HG03521 (cell line): ENCODE measurements at regions not wholly inside any gene's neighbourhood (a gene's known extent, or its start where the extent isn't known, plus 50 kb on each side); places are given as distances from the start of the nearest gene placed in this dataset.

Experiments used
- ATAC-seq: cut with Tn5 transposase; IDR thresholded peaks from one replicate; pipeline ENCODE4 v1.9.1; 2021; ENCODE audit warnings: mild to moderate bottlenecking, moderate library complexity; ENCODE audit not compliant: unreplicated experiment

- no peak for ATAC-seq
Observed at GRCh38 chr14:65794674-65795279, 382.2 kb downstream of the FUT8 start.

GRCh38 chr14:65798216-65798615 is 385.7 kb downstream of the FUT8 start:
- ATAC-seq = no peak

- ATAC-seq = no peak
Observed at GRCh38 chr14:65800694-65801093, 388.2 kb downstream of the FUT8 start.

- no peak for ATAC-seq
Observed at GRCh38 chr14:65802196-65802595, 389.7 kb downstream of the FUT8 start.

- ATAC-seq = no peak
Observed at GRCh38 chr14:65803885-65804284, 391.4 kb downstream of the FUT8 start.

DNA sequence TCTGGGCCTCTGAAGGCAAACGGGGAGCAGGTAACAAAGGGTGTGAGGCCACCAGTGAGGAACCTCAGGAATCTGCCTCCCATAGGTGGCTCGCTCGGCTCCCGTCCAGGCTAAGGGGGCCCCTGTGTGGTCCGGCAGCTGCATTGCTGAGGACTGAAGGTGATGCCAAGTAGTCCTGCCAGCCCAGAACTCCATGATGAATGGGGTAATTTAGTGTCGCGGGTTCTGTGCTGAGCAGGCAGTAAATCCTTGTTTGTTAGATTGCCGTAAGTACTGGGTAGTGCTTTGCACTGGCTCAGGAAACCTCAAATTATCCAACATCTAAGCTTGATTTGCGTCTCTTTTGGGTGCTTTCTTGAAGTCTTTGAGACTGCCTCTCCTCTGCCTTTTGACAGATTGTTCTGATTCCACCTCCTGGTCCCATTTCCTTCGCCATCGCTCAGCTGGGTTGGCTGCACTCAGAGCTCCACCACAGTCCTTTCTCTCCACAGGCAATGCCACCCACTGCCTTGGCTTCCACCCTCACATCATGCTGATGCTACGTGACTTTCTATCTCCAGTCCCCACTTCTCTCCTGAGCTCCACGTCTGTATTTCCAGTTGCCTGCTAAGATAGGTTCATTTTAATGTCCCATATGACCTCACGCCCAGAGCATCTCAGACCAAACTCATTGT is 392.0 kb downstream of the FUT8 start:
- ATAC-seq = no peak

- ATAC-seq = no peak
Observed at GRCh38 chr14:65805113-65805473, 392.6 kb downstream of the FUT8 start.

- ATAC-seq = no peak
Observed at GRCh38 chr14:65808390-65808789, 395.9 kb downstream of the FUT8 start.

DNA sequence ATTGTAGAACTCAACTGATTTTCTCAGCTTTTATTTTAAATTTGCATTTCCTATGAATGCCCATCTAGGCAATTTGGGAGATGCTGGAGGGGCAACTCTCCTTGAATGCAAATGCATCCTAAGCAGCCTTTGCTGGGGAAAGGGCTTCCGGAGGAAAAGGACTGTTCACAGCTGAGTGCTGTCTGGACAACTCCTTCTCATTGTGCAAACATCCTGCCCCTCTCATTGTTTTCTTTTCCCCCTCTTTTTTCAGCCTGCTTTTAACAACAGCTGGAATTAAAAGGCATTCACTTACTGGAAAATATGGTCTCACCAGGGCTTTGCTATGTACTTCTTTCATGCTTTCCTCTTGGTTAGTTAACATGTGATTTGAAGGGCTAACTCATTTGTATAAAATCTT is 397.8 kb downstream of the FUT8 start:
- ATAC-seq = no peak

DNA sequence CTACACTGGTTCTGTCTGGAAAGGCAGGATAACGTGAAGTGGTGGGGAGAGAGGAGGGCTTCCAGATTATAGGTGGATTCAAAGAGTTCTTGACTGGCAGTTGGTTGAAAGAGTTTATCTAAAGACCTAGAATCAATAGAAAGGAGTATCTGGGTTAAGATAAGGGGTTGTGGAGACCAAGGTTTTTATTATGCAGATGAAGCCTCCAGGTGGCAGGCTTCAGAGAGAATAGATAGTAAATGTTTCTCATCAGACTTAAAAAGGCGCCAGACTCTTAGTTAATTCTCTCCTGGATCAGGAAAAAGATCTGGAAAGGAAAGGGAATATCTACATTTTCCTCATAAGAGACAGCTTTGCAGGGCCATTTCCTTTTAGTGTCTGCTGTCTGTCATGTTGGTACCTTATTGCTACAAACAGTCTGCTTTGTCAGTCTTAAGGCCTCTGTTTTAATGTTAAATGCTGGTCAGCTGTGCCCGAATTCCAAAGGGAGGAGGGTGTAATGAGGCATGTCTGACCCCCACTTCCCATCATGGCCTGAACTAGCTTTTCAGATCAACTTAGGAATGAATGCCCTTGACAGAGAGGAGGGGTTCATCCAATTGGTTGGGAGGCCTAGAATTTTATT is 401.3 kb downstream of the FUT8 start:
- ATAC-seq = no peak

DNA sequence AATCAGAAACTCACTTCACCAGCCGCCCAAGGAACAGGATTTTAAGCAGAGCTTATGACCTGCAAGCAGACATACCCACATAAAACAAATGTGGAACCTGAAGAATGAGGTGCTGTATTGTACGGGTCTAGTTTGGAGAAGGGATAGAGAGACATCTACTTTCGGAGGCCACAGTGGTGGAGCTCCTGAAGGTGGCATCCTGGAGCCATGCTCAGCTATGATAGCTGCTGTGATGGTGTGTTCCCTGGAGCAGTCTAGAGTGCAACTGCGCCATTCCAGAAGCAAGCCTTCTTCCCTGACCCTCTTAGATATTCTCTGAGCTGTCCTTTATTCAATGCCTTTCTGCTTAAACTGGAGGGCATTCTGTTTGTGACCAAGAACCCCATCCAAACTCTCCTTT is 402.6 kb downstream of the FUT8 start:
- no peak for ATAC-seq

DNA sequence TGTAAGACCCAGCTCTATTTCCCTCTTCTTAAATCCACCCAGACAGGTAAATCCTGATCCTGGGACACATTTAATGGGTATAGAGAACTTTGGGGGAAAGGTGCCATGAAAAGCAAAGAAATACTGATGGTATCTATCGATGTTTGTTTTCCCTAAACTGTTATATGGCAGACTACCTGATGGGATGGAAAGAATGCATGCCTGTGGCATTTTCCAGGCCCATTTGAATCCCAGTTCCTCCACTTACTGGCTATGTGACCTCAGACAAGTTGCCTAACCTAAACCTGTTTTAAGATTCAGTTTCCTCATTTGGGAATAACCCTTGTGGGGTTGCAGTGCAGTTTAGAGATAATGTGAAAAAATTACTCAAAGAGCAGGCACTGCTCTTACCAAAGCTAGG is 404.5 kb downstream of the FUT8 start:
- no peak for ATAC-seq

DNA sequence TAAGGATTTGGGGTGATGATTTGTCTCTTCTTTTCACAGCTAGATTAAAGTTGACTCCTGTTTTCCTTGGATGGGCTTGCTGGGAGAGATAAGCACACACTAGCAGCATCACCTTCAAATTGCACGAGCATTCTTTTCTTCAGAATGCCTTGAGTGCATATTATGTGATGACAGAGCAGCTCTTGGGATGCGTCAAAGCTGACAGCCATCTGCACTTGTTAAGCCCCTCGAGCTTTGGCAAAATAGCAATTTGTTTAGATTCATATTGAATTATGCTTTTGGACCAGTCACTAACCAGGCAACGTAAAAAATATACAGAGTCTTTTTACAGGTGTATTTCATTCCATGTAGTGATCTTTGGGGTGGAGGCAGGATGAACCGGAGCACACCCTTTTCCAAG is 407.0 kb downstream of the FUT8 start:
- no peak for ATAC-seq

GRCh38 chr14:65821224-65821753 is 408.8 kb downstream of the FUT8 start:
- ATAC-seq = no peak

- peak; percentile 72 for ATAC-seq
Observed at GRCh38 chr14:65824285-65824977, 411.9 kb downstream of the FUT8 start.

DNA sequence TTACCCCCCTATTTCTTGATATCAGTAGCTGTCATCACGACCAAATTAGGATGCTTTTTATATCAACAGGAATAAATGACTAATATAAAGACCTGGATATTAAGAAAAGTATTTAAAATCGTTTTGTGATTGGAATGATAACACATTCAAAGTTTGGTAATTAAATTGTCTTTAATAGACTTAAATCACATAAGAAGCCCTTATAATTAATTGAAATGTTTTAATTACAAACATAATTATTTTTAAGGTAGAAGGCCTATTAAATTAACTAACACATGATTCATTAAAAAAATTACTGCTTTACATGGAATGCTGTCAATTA is 412.4 kb downstream of the FUT8 start:
- no peak for ATAC-seq

GRCh38 chr14:65826946-65827345 is 414.4 kb downstream of the FUT8 start:
- ATAC-seq = no peak

DNA sequence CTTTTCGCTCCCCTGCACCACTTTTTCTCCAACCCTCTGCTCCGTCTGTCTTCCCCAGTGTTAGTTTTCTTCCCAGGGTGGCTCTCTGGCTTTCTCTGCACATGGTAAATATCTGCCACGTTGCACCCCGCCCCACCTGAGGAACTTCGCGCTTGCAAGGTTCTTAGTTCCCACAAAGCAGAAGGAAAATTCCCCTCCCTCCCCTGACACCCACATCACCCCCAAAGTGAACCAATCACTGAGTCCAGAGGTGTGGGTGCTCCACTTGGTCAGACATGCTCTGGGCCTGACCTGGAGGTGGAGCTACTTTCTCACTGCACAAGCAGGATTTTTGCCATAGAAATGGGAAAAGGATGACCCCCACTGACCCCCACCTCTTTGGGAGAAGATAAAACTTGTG is 415.0 kb downstream of the FUT8 start:
- ATAC-seq = no peak

- ATAC-seq = no peak
Observed at GRCh38 chr14:65828396-65828795, 415.9 kb downstream of the FUT8 start.

DNA sequence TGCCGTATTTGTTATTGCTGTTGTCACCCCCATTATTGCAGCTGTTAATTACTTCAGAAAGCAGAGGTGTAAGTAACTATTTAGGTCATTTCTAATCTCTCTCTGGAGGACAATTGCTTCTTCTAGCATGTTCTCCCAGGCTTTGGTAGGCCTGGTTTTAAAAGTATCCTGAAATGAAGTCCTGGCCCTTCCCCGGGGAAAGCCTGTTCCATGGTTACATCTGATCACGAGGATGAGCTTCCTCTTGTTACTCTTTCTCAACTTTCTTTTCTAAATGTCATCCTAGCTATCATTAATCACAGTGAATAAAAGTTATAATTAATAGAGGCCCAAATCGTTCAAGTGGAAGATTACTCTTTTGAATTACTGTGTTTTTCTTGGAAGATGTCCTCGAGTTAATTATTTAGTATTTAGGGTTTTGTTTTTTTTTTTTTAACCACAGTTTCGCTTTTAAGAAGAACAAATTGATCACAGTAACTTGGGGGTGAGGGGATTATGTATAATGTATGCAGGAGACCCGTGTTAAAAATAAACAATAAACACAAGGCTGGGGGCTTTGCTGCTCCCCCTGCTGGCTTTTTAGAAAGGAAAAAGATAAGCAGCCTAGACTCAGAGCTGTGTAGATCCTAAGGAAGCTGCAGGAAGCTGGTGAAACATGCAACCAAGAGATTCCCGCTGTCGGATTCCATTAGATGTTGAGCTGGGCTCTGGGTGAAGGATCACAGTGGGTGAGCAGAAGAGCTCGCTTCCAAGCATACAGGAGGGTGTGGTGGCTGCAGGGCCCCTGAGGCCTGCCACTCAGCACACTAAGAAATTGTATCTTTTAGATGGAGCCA is 420.1 kb downstream of the FUT8 start:
- no peak for ATAC-seq

DNA sequence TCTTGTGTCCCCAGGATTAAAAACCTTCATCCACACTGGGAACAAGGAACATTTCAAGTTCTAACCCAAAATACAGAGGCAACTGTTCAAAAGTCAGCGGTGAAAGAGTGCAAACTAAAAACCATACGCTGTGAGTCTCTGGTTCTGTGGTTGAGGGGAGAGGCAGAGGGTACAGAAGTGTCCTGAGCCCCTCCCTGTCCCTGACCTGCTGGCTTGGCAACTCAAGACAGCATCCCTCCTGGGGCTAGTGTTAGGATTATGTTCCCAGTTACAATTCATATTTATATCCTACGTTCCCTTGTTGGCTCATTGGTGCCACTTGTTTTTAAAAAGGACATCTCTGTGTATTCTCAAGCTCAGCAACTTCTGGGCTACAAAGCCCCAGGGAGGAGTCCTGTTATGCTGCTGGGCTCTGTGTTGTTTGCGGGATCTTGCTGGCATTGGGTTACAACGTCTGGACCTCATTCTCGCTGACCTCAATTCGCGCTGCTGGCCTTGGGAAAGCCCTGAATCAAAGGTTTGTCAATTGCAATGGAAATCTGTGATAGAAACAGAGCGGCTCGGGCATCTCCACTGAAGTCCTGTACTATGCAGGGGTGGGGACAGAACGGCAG is 420.8 kb downstream of the FUT8 start:
- ATAC-seq = no peak
